Occipital lobe (tissue), 1 donor: ENCODE measurements at regions not wholly inside any gene's neighbourhood (a gene's known extent, or its start where the extent isn't known, plus 50 kb on each side); places are given as distances from the start of the nearest gene placed in this dataset.

Source experiments
- DNase-seq: peaks from one replicate; lab custom pipeline; 2025; lab: John Stamatoyannopoulos, UW

DNA sequence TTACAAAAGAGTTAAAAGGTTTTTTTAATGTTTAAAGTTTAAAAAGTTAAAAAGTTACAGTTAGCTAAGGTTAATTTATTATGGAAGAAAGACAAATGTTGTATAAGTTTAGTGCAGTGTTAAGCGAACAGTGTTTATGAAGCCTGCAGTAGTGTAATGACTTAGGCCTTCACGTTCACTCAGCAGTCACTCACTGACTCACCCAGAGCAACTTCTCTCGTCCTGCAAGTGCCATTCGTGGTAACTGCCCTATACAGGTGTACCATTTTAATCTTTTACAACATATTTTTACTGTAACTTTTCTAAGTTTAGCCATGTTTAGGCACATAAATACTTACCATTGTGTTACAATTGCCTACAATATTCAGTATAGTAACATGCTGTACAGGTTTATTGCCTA, 398.2 kb upstream of the NBEA start:
- DNase-seq: no peak

DNA sequence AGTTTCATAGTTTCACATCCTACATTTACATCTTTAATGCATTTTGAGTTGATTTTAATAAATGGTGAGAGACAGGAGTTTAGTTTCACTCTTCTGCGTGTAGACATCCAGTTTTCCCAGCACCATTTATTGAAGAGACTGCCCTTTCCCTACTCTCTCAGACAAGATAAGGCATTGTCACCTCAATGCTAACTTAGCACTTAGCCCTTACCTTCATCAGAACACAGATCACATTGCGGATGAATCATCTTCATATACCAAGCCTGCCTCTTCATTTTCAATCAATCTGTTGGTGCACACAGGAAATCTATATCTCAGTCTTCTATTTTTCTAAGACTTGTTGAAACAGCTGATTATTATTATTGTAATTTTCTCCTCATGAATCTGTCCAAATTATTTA, 396.6 kb upstream of the NBEA start:
- no peak for DNase-seq

DNA sequence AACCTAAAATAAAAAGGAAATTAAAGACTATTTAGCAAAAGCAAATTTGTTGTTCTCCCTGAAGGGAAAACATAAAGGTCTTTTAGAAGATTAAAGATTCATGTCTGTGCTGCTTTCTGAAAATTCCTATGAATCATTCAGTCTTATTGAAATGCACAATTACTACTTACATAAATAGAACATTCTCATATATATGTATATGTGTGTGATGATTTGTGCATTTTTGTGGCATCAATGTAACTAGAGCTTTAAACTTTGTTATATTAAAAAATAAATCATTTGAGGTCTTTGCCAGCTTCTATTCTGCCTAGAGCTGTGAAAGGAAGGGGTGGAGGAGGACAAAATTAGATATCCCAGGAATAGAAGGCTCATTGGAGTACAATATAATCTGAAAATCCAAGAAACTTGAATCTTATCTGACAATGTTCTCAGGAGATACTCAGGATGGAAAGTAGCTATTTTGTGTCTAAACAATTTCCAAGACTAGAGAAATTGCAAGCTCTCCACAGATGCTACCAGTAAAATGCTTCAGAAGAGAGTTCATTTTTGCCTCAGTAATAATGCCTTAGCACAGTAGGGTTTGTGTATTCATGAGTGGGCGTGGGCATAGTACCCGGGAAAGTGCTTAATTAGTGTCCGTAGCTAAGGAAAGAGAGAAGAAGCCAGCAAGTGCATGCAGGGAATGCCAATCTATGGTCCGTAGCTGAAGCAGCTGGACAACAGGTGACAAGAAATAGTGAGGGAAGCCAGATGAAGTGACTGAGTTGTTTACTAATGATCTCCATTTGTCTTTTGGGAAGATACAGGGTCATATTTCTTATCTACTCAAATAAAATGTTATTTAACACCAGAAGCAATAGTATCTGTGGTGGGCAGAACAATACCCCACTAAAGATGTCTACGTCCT, 395.5 kb upstream of the NBEA start:
- no peak for DNase-seq

DNA sequence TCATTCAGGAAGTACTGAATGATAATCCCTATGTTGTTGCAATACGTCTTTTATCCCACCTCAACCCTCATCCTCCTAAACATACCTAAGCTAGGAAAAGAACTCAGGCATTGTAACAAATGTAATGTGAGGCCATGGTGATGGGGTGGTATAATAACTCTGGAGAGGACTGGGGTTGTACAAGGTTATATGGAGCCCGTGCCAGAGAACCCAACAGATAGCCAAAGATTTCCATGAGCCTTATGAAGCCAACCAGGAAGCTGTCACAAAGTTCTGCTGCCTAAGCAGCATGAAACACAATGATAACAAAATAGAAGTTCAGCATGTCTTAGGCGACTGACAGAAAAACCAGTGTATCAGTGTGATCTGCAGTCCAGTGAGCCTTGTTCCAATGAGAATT, 394.1 kb upstream of the NBEA start:
- DNase-seq: no peak

DNA sequence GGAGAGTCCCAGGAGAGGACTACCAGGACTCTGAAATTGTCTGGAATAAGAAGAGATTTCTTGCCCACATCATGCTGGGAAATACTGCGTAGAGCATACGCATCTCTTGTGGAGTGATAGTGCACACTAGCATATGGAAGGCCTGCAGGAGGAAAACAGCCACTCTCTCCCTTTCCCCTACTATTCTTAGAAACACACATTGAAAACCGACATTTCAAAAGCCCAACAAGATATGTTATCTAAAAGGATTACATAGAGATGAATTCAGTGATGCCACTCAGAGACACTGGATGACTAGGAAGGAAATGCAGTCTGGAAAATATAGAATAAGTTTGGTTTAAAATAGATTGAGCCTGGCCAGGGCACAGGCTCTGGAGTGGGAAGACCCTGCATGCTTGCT, 388.7 kb upstream of the NBEA start:
- DNase-seq: no peak

DNA sequence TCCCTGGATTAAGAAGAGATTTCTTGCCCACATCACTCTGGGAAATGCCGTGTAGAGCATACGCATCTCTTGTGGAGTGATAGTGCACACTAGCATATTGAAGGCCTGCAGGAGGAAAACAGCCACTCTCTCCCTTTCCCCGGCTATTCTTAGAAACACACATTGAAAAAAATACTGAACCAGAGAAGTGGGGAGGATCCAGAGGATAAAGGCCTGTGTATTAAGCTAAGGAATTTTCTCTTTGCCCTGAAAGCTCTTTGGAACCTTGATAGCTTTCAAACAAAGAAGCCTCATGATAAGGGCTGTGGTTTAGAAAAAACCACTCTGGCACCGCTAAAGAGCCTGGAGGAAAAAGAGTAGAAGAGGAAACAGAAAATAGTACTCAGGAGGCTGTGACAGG, 386.1 kb upstream of the NBEA start:
- no peak for DNase-seq

DNA sequence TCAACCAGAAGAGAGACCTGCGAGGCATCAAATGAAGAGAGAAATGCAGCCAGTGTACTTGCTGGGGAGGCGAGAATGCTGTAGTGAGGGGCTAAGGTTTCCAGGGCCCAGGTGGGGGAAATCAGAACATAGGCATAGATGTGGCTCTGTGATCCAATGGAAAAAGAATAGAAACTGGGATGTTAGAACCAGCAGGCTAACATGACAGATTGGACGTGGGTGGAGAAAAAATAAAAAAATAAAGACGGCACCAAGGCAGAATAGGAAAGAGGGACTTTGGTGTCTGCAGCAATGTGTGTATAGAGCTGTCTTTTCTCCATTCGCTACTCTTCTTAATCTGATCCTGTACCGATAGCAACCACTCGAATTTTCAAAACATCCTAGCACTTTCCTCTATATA, 381.0 kb upstream of the NBEA start:
- peak; percentile 37 for DNase-seq

DNA sequence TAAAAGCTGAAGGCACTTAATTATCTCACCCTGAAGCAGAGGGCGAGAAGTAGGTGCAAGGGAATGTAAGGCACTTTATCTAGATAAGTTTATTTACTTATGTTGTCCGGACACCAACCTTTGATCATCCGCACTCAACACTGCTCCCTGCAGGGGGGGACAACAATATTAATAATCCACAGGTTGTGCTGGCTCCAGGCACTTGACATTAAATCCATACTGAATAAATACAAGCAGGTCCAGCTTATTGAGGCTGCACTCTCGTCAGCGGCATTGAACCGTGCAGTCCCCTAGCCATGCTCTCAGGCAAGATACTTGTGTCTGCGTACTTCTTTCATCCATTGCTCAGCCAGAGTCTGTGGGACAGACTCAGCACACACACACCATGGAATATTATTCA, 374.5 kb upstream of the NBEA start:
- no peak for DNase-seq

DNA sequence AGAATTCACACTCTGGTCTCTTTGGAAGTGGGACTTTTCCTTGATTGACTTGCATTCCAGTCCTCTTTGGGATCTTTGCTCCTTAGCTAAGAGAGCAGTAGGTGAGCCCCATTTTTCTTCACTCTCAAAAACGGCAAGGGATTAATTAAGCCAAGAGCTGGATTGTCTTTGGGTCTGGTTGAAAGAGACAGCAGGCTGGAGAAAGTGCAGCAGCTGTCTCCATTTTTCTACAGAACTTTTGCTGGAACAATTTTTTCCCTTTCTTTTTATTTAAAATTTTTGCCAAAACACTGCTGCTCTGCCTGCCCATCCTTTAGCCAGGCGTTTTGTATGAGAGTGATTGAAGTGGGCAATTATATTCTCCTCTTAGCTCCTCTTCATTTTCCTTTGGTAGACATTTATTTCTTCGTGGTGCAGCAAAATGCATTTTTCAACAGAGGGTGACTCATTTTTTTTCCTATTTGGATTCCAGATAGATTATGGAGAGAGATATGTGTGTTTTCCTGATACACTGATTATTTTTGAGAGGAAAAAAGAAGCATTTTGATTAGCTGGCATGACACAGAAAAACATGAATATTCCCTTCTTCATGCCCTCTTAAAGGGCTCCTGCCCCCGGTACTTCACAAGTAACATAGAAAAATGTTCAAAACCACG, 371.2 kb upstream of the NBEA start:
- no peak for DNase-seq

DNA sequence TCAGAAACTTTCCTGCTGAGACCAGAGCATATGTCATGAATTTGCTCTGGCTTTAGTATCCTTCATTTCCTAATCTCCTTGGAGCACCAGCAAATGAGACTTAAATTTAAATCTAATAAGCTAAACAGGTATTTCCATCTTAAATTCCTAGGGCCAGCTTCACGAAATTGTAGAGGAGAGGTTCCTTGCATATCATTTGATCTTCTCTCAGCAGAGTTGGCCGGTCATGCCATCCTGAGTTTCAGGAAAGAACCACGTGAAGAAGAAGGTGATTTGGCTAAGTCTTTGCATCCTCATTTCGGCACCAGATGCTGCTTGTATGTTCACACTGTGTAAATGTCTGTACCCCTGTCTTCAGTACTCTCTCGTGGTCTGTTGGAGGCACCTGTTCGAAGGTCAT, 370.4 kb upstream of the NBEA start:
- no peak for DNase-seq

DNA sequence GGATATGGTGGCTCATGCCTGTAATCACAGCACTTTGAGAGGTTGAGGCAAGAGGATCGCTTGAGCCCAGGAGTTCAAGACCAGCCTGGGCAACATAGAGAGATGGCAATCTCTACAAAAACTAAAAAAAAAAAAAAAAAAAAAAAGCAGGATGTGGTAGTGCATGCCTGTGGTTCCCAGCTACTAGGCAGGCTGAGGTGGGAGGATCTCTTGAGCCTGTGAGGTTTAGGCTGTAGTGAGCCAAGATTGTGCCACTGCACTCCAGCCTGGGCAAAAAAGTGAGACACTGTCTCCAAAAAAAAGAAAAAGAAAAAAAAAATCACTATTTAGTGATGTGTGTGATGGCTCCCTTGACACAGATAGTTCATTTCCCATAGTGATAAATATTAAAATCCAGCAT, 365.0 kb upstream of the NBEA start:
- DNase-seq: no peak

DNA sequence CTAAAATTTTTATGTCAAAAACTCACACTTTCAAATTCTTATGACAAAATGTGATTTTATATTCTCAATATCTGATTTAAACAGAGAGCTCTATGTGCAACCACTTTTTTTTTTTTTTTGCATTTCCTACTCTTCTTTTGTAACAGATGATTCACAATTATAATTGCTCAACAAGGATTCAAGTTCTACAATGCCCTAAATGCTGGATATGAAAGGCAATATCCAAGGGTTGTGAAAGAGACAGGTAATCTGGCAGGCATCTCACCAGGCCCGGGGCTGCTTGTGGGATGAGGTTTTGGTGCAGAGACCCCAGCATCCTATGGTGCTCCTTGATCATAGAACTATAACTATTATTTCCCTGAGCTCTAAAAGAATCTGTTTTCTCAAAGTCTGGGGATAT, 363.6 kb upstream of the NBEA start:
- DNase-seq: no peak

DNA sequence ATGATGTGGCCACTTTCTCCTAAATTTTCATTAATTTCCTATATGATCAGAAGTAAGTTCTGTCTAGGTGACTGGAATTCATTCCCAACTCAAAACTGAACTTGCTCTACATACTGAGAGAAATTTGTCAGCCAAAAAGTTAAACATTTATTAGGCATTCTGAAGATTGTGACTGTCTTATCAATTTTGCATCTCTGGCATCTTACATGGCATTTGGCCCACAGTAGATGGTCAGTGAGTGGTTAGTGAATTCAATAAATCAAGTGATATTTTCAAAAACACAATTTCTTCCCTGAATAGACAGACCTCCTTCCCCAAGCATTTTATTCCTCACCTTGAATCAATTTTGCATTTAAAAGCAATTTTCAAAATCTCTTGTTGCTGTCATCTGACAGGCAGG, 363.2 kb upstream of the NBEA start:
- no peak for DNase-seq

DNA sequence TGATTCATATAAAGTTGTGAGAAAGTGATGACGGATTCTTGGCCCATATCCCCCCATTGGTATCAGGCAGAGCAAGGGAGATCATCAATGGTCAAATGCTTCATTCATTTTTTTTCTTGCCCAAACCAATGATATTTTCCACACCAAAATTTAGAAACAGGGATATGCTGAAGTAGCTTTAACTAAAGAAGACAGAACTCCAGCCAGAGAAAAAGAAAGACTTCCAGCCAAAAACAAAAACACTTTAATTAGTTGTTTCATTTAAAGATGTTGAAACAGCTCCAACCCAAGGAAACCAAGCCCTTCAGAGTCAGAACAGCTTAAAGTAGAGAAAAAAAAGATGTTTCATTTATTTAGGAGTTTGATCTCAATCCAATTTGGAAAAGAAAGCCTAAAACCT, 358.9 kb upstream of the NBEA start:
- no peak for DNase-seq

DNA sequence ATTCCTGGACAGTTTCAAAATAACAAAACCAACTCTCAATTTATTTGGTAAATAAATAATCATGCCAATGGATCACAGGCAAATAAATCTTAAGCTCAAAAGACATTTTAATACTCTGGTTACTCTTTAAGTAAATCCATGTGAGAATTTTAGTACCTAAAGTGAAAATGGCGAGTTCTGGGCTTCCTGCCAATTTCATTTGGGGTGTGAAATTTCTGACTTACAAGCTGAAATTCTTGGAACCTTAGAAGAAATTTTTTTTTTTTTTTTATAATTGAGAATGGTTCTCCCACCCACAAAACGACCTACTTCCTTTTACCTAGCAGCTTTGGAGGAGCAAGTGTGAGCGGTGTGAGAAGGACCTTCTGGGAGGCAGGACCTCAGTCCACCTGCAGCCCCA, 354.5 kb upstream of the NBEA start:
- DNase-seq: peak; percentile 15

DNA sequence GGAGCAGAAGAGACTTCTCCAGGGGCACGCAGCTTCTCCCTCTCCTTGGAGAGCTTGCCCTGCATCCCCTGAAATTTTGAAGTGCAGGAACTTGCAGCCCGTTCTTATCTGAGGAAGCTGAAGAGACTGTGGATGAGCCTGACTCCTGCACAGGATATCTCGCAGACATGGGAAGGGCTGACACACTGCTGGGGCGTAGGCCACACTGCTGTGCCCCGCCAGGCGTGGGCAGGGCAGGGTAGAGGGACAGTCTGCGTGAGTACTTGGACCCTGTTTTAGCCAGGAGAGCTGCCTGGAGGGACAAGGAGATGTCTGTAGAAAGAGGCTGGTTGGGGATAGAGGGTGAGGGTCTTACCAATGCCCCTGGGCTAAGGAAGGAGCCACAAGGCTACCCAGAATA, 353.7 kb upstream of the NBEA start:
- DNase-seq: no peak

DNA sequence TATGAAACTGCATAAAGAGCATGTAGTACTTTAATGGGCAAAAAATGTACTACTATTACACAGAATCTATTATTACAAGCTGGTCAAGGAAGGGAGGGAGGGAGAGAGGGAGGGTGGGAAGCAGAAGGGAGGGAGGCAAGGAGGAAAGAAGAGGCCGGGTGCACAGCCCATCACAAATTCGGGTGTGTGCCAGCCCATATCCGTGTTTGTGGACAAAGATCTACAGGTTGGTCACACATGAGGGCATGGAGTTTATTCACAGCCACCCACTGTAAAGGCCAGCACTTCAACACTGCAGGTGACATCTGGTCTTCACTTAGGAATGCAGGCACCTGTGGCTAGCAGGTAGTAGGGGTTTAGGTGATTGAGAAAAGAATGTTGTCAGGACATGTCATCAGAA, 352.5 kb upstream of the NBEA start:
- DNase-seq: no peak

DNA sequence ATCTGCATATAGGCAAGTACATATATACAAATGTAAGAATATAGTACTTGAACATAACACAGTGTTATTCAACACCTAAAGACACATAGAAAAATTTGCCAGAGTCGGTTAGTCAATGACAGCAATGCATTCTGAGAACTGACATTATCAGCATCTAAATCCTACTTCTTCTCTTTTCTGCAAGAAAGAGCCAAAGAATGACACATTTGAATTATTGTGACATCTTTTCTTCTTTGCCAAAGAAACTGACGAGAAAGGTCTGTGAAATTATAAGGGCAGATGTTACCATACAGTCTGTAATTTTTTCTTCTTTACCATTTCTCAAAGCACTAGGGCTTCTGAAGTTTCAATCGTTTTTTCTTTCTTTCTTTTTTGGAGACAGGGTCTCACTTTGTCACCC, 350.9 kb upstream of the NBEA start:
- no peak for DNase-seq

DNA sequence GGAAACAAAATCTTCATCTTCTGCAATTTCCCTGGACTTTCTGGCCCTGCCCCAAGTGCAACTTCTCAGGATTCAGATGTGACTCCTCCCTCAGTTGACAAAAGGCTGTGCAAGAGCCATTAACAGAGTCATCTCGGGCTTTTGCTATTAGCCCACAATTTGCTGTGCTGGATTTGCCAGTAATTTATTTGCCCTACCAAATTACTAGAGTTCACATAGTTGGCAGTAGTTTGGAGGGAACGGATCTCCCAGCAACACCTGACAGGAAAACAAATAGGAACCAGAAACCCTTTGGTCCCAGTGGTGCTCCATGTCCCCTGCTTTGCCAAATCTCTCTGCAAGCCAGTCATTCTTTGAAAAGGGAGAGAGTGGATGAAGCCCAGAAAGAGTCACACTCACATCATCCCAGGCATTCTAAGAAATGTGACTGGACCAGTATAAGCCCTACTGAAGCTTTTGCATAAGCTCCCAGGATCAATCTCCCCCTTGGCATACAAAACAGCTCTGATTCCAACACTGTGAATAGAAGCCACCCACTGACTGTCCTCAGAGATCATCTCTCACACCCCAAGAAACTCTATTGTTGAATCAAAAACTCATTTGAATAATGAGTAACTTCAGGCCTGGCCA, 350.1 kb upstream of the NBEA start:
- peak; percentile 16 for DNase-seq

DNA sequence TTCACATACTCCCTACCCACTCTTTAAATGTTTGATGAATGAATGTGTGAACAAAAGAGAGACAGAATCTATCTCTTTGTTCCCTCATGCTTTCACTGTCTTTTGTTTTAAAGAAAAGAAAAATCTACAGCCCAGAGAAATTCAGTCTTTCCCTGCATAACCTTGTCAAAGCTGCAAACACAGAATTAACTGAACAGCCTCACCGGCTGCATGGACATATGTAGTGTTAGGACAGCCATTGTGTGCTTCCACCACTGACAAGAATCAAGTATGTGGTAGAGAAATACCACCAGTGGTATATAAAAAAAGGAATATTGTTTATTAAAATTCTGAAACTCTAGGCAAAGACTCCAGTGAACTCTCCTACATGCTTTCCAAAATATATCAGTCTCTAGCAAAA, 348.4 kb upstream of the NBEA start:
- no peak for DNase-seq

DNA sequence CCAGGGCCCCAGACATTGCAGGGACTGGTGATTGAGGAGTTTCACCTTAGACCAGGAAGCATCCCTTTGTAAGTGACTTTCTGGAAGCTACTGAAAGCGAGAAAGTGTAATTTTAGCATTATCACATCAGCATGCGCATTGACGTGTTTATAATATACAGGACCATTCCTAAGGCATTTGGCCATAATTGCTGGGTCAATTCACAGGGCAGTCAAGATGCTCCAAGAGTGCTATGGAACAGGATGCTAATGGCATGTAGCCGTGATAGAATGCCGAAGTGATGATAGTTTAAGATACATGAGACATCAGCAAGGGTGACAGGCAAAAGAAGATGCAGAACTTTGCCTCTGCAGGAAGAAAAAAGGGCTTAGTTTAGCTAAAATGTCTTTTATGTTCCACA, 347.6 kb upstream of the NBEA start:
- DNase-seq: no peak

DNA sequence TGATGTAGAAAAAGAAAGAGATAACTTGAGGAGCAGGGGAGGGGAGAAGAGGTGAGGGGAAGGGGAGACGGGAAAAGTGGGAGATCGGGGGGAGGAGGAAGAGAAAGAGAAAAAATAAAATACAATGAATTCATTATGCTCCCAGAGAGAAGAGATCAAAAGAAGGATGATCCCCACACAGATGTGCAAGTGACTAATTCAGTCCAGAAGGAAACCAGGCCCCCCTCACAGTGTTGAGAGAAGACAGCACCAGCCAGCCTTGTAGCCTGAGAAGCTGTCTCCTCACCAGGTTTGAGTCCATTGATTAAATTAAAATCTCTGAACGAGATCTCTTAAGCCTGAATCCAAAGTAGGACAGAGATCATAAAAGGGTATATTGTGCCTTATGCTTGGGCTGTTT, 333.7 kb upstream of the NBEA start:
- DNase-seq: no peak

DNA sequence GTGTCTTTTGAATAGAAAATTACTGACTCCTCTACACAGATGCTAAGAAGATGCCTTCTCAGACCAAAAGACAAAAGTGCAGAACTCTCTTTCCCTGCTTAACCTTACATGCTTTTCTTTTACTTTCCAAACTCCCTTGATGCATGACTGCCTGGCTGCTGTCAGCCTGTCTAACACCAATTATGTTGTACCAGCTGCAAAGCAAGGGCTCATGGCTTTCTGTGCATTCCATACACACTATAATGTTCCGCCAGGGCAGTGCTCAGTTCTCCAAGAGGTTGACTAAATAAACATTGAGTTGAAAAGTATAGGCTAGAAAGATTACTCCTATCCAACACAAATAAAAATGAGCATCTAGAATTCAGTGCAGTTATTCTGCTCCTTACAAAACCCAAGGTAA, 330.4 kb upstream of the NBEA start:
- DNase-seq: no peak
